BLaER1 treated with 17β-estradiol and CSF1 and Interleukin-3, amounts not matched to agents 10 nM and 100 nM (cell line): ENCODE measurements at regions not wholly inside any gene's neighbourhood (a gene's known extent, or its start where the extent isn't known, plus 50 kb on each side); places are given as distances from the start of the nearest gene placed in this dataset.
"Not testable (repeated sequence)": the region's sequence is repeated elsewhere in the genome, so short reads cannot be mapped to it uniquely, and the experiment has no call there.

Experiments
- H3K27ac ChIP-seq, 11 experiments: shearing (Covaris generic); formaldehyde crosslinking; 2 replicates each; pipeline ENCODE4 v1.8.1; 2022
- H3K27me3 ChIP-seq, 11 experiments: shearing (Covaris generic); formaldehyde crosslinking; 2 replicates each; pipeline ENCODE4 v1.8.1; 2022
- H3K36me3 ChIP-seq, 11 experiments: shearing (Covaris generic); formaldehyde crosslinking; 2 replicates each; pipeline ENCODE4 v1.8.1; 2022
- H3K4me1 ChIP-seq, 10 experiments: shearing (Covaris generic); formaldehyde crosslinking; 2 replicates each; pipeline ENCODE4 v1.8.1; 2022
- H3K4me2 ChIP-seq, 11 experiments: shearing (Covaris generic); formaldehyde crosslinking; 2 replicates each; pipeline ENCODE4 v1.8.1; 2022
- H3K4me3 ChIP-seq, 10 experiments: shearing (Covaris generic); formaldehyde crosslinking; 2 replicates each; pipeline ENCODE4 v1.8.1; 2022
- H3K9ac ChIP-seq, 11 experiments: shearing (Covaris generic); formaldehyde crosslinking; 2 replicates each; pipeline ENCODE4 v1.8.1; 2022
- H3K9me3 ChIP-seq, 11 experiments: shearing (Covaris generic); formaldehyde crosslinking; replicated peaks in 1 of 11; 2 replicates each; pipeline ENCODE4 v1.8.1; 2022
- H4K20me1 ChIP-seq, 11 experiments: shearing (Covaris generic); formaldehyde crosslinking; 2 replicates each; pipeline ENCODE4 v1.8.1; 2022
- Cebpa-rat ChIP-seq, 11 experiments: shearing (Covaris generic); IDR thresholded peaks; 2 replicates each; pipeline ENCODE4 v1.8.1; 2022

DNA sequence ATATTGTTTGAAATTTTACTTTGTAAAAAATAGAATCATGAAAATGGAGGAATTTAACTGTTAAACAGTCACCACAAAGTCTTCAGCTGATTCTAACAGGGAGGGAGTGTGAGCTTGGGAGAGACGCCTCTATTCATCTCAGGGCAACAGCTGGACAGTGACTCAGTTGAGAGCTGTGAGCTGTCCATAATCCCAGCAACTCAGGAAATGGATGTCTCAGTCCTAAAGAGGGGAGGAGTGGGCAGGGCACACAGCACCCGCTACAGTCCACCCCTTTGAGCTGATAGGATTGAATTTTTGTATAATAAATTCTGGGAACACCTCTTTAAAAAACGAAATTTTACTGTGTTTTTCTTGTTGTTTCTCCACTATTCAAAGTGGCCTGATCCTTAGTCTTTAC lies 255.1 kb upstream of the THUMPD2 start:
- Histone ChIP-seq H3K4me2 (no peak overlapping the region; a peak in 2 of 22 replicates), H3K9me3 (peaks cover 20 to 49% (median 39%) of the 10 kb centered on the region in 11 experiments), H4K20me1 (no peaks in the 10 kb centered on the region; a peak in 1 of 22 replicates), H3K4me3 (peak overlapping the region in 4 of 10 experiments; percentile 1 to 19 (median 14); a peak in 2 of 20 replicates), H3K27me3 (no peaks in the 10 kb centered on the region), H3K36me3 (peaks cover 0 to 13% (median 3%) of the 10 kb centered on the region in 11 experiments; a peak in 6 of 22 replicates), H3K9ac (no peak overlapping the region), H3K4me1 (peaks cover 49 to 61% (median 57%) of the 10 kb centered on the region in 10 experiments), H3K27ac (no peak overlapping the region)
- TF ChIP-seq Cebpa-rat (IDR thresholded peaks at IDR 0.05), result no peak

DNA sequence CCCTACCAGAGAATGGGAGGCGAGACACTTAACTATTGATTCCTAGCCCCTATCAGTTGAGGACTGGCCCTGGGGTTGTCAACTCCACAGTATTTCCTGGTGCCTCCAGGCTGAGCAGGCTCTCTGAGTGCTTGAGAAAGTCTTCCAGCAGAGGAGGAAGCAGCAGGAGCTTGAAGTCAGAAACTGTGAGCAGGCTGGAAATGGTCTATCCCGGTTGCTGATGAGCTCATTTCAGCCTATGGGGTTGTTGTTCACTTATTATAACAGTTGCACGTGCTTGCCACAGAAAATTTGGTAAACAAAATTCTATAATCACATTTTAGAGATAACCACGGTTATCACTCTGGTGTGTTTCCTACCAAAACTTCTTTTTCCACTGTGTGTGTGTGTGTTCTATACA lies 254.7 kb upstream of the THUMPD2 start:
- Histone ChIP-seq H3K9me3 (peaks cover 20 to 49% (median 39%) of the 10 kb centered on the region in 11 experiments), H3K36me3 (peaks cover 0 to 13% (median 3%) of the 10 kb centered on the region in 11 experiments; a peak in 6 of 22 replicates), H4K20me1 (no peaks in the 10 kb centered on the region; a peak in 1 of 22 replicates), H3K4me2 (no peak overlapping the region), H3K27ac (no peak overlapping the region), H3K4me1 (peaks cover 51 to 61% (median 57%) of the 10 kb centered on the region in 10 experiments), H3K4me3 (peak overlapping the region in 2 of 10 experiments; percentile 11 to 18; a peak in 3 of 20 replicates), H3K27me3 (no peaks in the 10 kb centered on the region), H3K9ac (no peak overlapping the region)
- TF ChIP-seq Cebpa-rat (IDR thresholded peaks at IDR 0.05), result no peak

DNA sequence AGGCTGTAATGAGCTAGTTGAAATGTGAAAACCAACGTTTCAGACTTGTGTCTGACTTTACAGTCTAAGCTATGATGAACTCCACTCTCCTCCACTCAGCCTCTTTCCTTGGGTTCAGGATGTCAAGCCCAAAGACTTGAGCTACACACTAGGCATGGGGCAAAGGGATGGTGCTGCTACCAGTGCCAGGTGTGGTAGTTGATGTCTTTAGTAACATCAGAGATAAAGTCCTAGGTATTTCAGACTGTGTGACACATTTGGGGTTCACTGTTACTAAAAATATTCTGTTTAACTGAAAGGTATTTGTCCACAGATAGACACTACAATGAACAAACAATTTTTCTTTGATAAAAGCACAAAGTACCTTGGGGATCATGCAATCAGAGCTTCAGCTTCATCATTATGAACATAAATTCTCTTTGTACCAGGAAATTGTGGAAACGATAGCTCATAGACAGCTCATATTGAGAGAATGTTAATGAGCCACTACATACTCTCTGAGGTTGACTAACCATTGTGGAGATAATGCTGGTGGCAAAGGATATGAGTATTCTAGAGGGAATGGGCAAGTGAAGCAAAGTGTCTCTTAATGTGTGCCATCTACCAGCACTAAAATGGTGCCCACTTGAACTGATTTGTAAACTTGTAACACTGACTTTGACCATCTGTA lies 253.7 kb upstream of the THUMPD2 start:
- no peak overlapping the region for H3K4me3 ChIP-seq
- no peak overlapping the region for H3K4me2 ChIP-seq
- peaks cover 0 to 13% (median 3%) of the 10 kb centered on the region in 11 experiments; a peak in 6 of 22 replicates for H3K36me3 ChIP-seq
- H4K20me1 ChIP-seq, result no peaks in the 10 kb centered on the region; a peak in 1 of 22 replicates
- TF ChIP-seq Cebpa-rat (IDR thresholded peaks at IDR 0.05), result no peak
- peaks cover 51 to 61% (median 58%) of the 10 kb centered on the region in 10 experiments for H3K4me1 ChIP-seq
- H3K9me3 ChIP-seq, result peaks cover 20 to 49% (median 39%) of the 10 kb centered on the region in 11 experiments
- H3K27me3 ChIP-seq, result 0 out of 22 replicates have a peak, but pooled peaks cover 0 to 4% (median 0%) of the 10 kb centered on the region in 11 experiments
- H3K27ac ChIP-seq, result no peak overlapping the region
- no peak overlapping the region for H3K9ac ChIP-seq

- peaks cover 29 to 39% (median 35%) of the 10 kb centered on the region in 10 experiments for H3K4me1 ChIP-seq
- peaks cover 0 to 13% (median 3%) of the 10 kb centered on the region in 11 experiments; a peak in 6 of 22 replicates for H3K36me3 ChIP-seq
- no peak overlapping the region; a peak in 1 of 22 replicates for H3K9ac ChIP-seq
- H3K27me3 ChIP-seq, result 0 out of 22 replicates have a peak, but pooled peaks cover 0 to 4% (median 0%) of the 10 kb centered on the region in 11 experiments
- peaks cover 20 to 48% (median 39%) of the 10 kb centered on the region in 11 experiments for H3K9me3 ChIP-seq
- no peaks in the 10 kb centered on the region; a peak in 1 of 22 replicates for H4K20me1 ChIP-seq
- no peak overlapping the region for H3K27ac ChIP-seq
- peak overlapping the region in 8 of 11 experiments; percentile 55 to 92 (median 78); a peak in 9 of 22 replicates for H3K4me2 ChIP-seq
- H3K4me3 ChIP-seq, result no peak overlapping the region
- TF ChIP-seq Cebpa-rat (IDR thresholded peaks at IDR 0.05), result no peak
Measured at GRCh38 chr2:40030456-40030975, 251.5 kb upstream of the THUMPD2 start.

DNA sequence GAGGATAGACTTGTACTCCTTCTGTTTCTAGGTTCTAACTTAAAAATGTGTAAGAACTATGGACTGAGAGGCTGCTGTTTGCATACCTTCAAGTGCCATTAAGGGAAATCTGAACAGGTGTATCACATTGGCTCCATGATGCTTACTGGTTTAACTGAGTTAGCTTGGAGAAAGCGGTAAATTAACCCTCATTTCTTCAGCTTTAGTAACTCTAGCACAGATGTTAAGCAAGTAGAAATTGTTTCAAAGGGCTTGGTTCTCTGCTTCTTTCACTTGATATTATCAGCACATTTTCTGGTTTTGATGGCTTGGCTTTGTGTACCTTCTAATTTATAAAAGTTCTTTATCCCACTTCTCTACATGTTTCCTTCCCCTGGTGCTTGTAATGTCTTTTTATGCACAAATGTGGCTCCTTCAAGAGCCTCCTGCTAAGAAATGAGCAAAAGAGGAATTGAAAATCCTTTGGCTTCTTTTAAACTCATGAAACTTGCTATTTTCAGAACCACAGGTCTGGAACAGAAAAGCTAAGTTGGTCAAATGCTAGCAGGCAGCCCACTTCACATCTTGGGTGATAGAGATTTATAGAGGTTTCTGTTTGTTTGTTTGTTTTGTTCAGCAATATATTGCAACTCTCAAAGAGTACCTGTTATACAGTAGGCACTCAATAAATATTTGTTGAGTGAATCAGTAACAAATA lies 249.9 kb upstream of the THUMPD2 start:
- peak overlapping the region; percentile 55 to 92 (median 77) for H3K4me2 ChIP-seq
- peaks cover 24 to 30% (median 27%) of the 10 kb centered on the region in 10 experiments for H3K4me1 ChIP-seq
- no peak overlapping the region for H3K4me3 ChIP-seq
- H3K36me3 ChIP-seq, result peaks cover 0 to 7% (median 0%) of the 10 kb centered on the region in 11 experiments; a peak in 3 of 22 replicates
- H3K27ac ChIP-seq, result peak overlapping the region in 9 of 11 experiments; percentile 22 to 56 (median 41); a peak in 10 of 22 replicates
- TF ChIP-seq Cebpa-rat (IDR thresholded peaks at IDR 0.05), result no peak
- H3K9me3 ChIP-seq, result peaks cover 12 to 39% (median 29%) of the 10 kb centered on the region in 11 experiments
- 0 out of 22 replicates have a peak, but pooled peaks cover 0 to 4% (median 0%) of the 10 kb centered on the region in 11 experiments for H3K27me3 ChIP-seq
- H4K20me1 ChIP-seq, result no peaks in the 10 kb centered on the region; a peak in 1 of 22 replicates
- peak overlapping the region in 1 of 11 experiments; percentile 1; a peak in 2 of 22 replicates for H3K9ac ChIP-seq

GRCh38 chr2:40027968-40028367 lies 248.9 kb upstream of the THUMPD2 start:
- Histone ChIP-seq H4K20me1 (no peaks in the 10 kb centered on the region; a peak in 1 of 22 replicates), H3K9ac (no peak overlapping the region), H3K4me1 (peaks cover 24 to 30% (median 27%) of the 10 kb centered on the region in 10 experiments), H3K4me3 (no peak overlapping the region), H3K9me3 (peaks cover 12 to 39% (median 29%) of the 10 kb centered on the region in 11 experiments), H3K4me2 (peak overlapping the region; percentile 24 to 92 (median 68); a peak in 16 of 22 replicates), H3K27me3 (0 out of 22 replicates have a peak, but pooled peaks cover 0 to 4% (median 0%) of the 10 kb centered on the region in 11 experiments), H3K36me3 (no peaks in the 10 kb centered on the region; a peak in 1 of 22 replicates), H3K27ac (no peak overlapping the region)
- no peak for TF ChIP-seq Cebpa-rat (IDR thresholded peaks at IDR 0.05)

DNA sequence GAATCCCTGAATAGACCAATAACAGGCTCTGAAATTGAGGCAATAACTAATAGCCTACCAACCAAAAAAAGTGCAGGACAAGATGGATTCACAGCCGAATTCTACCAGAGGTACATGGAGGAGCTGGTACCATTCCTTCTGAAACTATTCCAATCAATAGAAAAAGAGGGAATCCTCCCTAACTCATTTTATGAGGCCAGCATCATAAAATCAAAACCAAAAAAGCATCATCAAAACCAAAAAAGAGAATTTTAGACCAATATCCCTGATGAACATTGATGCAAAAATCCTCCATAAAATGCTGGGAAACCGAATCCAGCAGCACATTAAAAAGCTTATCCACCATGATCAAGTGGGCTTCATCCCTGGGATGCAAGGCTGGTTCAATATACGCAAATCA lies 246.2 kb upstream of the THUMPD2 start:
- H3K4me2 ChIP-seq, H3K27me3 ChIP-seq, H3K27ac ChIP-seq, H3K4me3 ChIP-seq, H3K9ac ChIP-seq, H3K36me3 ChIP-seq, H4K20me1 ChIP-seq: not testable (repeated sequence)
- Histone ChIP-seq H3K4me1 (peaks cover 24 to 26% (median 25%) of the 10 kb centered on the region in 10 experiments), H3K9me3 (peaks cover 38 to 46% (median 41%) of the 10 kb centered on the region in 11 experiments)

DNA sequence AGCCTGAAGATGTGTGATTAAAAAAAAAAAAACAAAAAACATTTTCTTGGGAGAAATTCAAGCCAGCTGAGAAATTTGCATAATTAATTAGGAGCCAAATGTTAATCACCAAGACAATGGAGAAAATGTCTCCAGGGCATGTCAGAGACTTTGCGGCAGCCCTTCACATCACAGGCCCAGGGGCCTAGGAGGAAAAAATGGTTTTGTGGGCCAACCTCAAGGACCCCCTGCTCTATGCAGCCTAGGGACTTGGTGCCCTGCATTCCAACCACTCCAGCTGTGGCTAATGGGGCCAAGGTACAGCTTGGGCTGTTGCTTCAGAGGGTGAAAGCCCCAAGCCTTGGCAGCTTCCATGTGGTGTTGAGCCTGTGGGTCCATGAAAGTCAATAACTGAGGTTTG lies 241.9 kb upstream of the THUMPD2 start:
- H3K27ac ChIP-seq, result no peak overlapping the region
- H3K9me3 ChIP-seq, result peaks cover 48 to 62% (median 51%) of the 10 kb centered on the region in 11 experiments
- no peaks in the 10 kb centered on the region for H3K4me1 ChIP-seq
- H3K27me3 ChIP-seq, result no peaks in the 10 kb centered on the region
- H3K36me3 ChIP-seq, result 0 out of 22 replicates have a peak, but pooled peaks cover 0 to 9% (median 0%) of the 10 kb centered on the region in 11 experiments
- H3K9ac ChIP-seq, result no peak overlapping the region
- H3K4me2 ChIP-seq, result no peak overlapping the region
- H4K20me1 ChIP-seq, result no peaks in the 10 kb centered on the region
- no peak for TF ChIP-seq Cebpa-rat (IDR thresholded peaks at IDR 0.05)
- no peak overlapping the region for H3K4me3 ChIP-seq
